SJCRH30 (cell line): ENCODE measurements at regions not wholly inside any gene's neighbourhood (a gene's known extent, or its start where the extent isn't known, plus 50 kb on each side); places are given as distances from the start of the nearest gene placed in this dataset.

Experiments
- DNase-seq, 2 experiments: peaks; one replicate each; pipeline ENCODE4 v3.0.0-alpha.2; 2015 to 2020
- H3K27ac ChIP-seq: fragments of 250-450 bp; sonication (Bioruptor Pico); 2 replicates; pipeline ENCODE4 v1.5.1; 2020; ENCODE audit warnings: mild to moderate bottlenecking, moderate library complexity
- H3K27me3 ChIP-seq: fragments of 250-450 bp; sonication (Bioruptor Pico); 2 replicates; pipeline ENCODE4 v1.5.1; 2020; ENCODE audit warnings: mild to moderate bottlenecking, moderate library complexity
- H3K36me3 ChIP-seq: fragments of 250-450 bp; sonication (Bioruptor Pico); 2 replicates; pipeline ENCODE4 v1.5.1; 2020; ENCODE audit warnings: mild to moderate bottlenecking, moderate library complexity
- H3K4me1 ChIP-seq: fragments of 250-450 bp; sonication (Bioruptor Pico); 2 replicates; pipeline ENCODE4 v1.5.1; 2020; ENCODE audit warnings: mild to moderate bottlenecking, moderate library complexity
- H3K4me3 ChIP-seq: fragments of 250-450 bp; sonication (Bioruptor Pico); 2 replicates; pipeline ENCODE4 v1.5.1; 2020; ENCODE audit warnings: mild to moderate bottlenecking, moderate library complexity
- H3K9me3 ChIP-seq: fragments of 250-450 bp; sonication (Bioruptor Pico); replicated peaks from 2 replicates; pipeline ENCODE4 v1.5.1; 2020; ENCODE audit warnings: mild to moderate bottlenecking, moderate library complexity

DNA sequence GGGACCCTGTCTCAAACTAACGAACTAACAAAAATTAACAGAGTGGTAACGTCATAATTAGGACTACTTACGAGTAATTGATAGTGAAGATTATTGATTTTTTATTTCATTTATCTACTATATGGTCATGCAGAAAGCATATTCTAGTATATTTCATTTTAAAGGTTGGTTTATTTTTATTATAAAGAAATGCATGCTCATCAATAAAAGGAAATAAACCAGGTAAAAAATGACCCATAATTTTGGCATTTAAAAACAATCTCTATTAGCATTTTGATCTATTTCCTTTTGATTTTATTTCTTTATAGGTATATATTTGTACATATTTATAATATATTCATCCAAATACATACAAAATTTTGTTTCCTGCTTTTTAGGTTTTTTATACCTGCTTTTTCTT lies 401.4 kb upstream of the ID4 start:
- H3K36me3 ChIP-seq, result no peaks in the 10 kb centered on the region
- H3K4me3 ChIP-seq, result no peak overlapping the region
- no peaks in the 10 kb centered on the region for H3K9me3 ChIP-seq
- DNase-seq, result no peak
- no peaks in the 10 kb centered on the region for H3K27me3 ChIP-seq
- no peak overlapping the region for H3K27ac ChIP-seq
- H3K4me1 ChIP-seq, result no peaks in the 10 kb centered on the region

DNA sequence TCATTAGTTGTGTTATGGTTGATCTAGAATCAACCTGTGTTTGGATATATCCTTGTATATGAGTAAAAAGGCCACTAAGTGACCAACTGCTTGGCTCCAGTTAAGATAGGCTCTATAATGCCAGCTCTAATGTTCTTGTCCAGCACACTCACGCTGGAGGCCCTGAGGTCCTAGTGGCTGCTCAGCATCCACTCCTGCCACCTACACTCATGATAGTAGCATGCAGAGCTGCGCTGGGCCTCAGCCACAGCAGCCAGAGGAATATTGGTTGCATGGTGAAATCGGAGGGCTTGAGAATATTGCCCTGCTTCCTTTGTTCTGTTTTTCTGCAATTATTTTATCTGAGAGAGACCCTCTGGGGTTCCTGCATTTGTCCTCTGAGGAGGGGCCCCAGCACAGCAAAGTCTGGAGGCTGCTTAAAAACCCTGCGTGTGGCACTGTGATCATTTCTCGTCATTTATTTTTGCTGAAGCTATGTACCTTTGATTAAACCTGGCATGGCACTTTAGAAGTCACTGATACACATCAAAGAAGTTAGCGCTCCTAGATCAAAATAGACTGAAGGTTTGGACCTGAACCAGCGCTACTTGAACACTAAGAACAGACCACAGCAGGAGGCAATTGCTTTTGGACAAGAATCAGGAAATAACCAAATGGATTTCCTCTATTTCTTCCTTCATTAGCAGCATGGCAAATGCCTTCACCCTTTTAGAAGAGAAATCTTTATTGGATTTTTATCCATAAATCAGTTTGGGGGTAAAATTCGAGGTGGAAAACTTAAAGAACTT lies 398.4 kb upstream of the ID4 start:
- Histone ChIP-seq H3K9me3 (no peaks in the 10 kb centered on the region), H3K27ac (no peak overlapping the region), H3K36me3 (no peaks in the 10 kb centered on the region), H3K27me3 (no peaks in the 10 kb centered on the region), H3K4me1 (no peaks in the 10 kb centered on the region), H3K4me3 (no peak overlapping the region)
- no peak for DNase-seq

DNA sequence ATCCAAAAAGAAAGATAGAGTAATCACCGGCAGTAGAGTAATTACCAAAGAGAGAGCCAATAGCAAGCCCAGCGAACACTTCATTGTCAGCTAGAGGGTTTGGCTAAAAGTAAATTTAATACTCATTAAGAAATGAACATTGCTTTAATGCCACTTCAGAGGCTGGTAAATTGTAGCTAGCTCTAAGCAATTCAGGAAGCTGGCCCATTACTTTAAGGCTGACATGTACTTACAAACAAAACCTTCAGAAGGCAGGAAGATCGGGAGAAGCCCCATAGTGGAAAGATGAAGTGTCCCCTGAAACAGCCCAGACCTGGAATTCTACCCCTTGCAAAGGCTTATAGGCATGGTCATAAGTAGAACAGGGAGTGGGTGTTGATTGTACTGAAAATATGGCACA lies 396.6 kb upstream of the ID4 start:
- Histone ChIP-seq H3K9me3 (no peaks in the 10 kb centered on the region), H3K27me3 (no peaks in the 10 kb centered on the region), H3K4me1 (no peaks in the 10 kb centered on the region), H3K27ac (no peak overlapping the region), H3K4me3 (no peak overlapping the region), H3K36me3 (no peaks in the 10 kb centered on the region)
- DNase-seq, result no peak

DNA sequence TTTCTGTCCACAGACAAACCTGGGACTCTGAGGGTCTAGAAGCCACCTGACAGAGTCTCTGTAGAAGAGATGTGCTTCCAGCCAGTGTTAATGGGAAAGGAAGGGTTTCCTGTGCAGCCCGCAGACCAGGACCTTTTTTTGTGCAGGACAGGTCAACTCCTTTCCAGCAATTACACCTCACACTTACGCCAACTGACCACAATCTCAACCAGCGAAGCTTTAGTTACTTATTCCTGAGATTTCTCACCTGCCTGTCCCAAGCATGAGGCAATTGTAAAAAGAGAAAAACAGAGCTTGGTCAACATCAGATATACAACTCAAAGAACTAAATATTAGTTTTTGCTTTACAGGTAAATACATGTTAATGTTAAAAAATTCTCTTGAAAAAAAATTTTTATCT lies 393.8 kb upstream of the ID4 start:
- Histone ChIP-seq H3K4me1 (no peaks in the 10 kb centered on the region), H3K27ac (no peak overlapping the region), H3K27me3 (no peaks in the 10 kb centered on the region), H3K9me3 (no peaks in the 10 kb centered on the region), H3K4me3 (no peak overlapping the region), H3K36me3 (no peaks in the 10 kb centered on the region)
- no peak for DNase-seq

DNA sequence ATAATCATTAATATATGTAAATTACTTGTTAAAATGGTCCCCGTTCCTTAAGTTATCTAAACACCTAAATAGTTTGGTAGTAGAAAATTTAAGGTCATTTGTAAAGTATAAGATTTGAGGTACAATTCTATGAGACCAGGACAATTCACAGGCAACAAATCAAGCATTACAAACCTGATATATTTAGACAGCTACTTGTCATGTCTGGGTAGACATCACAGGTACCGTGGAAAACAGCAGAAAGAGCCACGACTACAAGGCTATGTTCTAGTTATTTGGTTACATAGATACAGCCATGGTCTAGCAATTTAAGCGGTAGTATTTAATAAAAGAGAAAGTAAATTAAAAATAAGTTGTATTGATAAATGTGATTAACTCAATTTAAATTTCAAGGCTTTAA lies 393.1 kb upstream of the ID4 start:
- Histone ChIP-seq H3K27me3 (no peaks in the 10 kb centered on the region), H3K4me1 (no peaks in the 10 kb centered on the region), H3K9me3 (no peaks in the 10 kb centered on the region), H3K36me3 (no peaks in the 10 kb centered on the region), H3K4me3 (no peak overlapping the region), H3K27ac (no peak overlapping the region)
- DNase-seq, result no peak

DNA sequence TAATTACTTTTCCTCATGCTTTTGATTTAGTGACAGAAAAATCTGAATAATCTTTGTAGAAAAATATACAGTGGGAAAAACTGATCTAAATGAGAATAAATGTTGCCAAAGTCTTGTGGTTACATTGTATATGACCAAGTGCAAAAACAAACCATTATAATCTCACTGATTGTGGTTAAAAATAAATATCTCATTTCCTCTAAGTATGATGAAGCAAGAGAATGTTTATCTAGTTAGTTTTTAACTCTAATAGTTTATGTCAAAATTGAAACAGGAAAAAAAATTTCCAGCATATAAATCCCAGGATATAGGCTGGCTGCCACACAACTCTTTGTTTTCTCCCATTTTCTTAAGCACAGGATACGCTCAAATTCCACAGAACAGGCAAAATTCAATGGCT lies 392.7 kb upstream of the ID4 start:
- no peak for DNase-seq
- no peak overlapping the region for H3K4me3 ChIP-seq
- no peak overlapping the region for H3K27ac ChIP-seq
- H3K4me1 ChIP-seq, result no peaks in the 10 kb centered on the region
- H3K9me3 ChIP-seq, result no peaks in the 10 kb centered on the region
- no peaks in the 10 kb centered on the region for H3K36me3 ChIP-seq
- H3K27me3 ChIP-seq, result no peaks in the 10 kb centered on the region

DNA sequence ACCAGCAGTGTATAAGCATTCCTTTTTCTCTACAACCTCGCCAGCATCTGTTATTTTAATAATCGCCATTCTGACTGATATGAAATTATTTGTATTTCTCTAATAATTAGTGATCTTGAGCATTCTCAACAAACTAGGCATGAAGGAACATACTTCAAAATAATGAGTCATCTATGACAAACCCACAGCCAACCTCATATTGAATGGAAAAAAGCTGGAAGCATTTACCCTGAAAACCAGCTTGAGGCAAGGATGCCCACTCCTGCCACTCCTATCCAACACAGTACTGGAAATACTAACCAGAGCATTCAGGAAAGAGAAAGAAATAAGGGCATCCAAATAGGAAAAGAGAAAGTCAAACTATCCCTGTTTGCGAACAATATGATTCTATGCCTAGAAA lies 390.6 kb upstream of the ID4 start:
- Histone ChIP-seq H3K36me3 (no peaks in the 10 kb centered on the region), H3K9me3 (no peaks in the 10 kb centered on the region), H3K4me3 (no peak overlapping the region), H3K27ac (no peak overlapping the region), H3K4me1 (no peaks in the 10 kb centered on the region), H3K27me3 (no peaks in the 10 kb centered on the region)
- DNase-seq, result no peak

DNA sequence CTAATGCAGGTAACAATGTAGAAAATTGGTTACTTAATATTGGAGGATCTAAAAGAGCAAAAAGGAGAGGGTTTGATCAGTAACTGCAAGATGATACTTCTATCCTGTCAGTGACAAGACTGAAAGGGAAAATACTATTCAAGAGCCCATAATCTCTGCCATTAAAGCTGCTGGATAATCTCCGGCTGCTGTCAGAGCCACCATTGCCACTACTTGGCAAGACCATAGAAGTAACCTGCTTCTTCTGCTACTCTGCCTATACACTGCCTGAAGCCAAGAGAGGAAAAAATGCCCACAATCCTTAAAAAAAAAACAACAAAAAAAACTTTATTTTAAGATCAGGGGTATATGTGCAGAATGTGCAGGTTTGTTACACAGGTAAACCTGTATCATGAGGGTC lies 386.5 kb upstream of the ID4 start:
- H3K4me3 ChIP-seq, result no peak overlapping the region
- no peak for DNase-seq
- no peaks in the 10 kb centered on the region for H3K27me3 ChIP-seq
- no peaks in the 10 kb centered on the region for H3K4me1 ChIP-seq
- no peaks in the 10 kb centered on the region for H3K9me3 ChIP-seq
- H3K27ac ChIP-seq, result no peak overlapping the region
- H3K36me3 ChIP-seq, result no peaks in the 10 kb centered on the region

DNA sequence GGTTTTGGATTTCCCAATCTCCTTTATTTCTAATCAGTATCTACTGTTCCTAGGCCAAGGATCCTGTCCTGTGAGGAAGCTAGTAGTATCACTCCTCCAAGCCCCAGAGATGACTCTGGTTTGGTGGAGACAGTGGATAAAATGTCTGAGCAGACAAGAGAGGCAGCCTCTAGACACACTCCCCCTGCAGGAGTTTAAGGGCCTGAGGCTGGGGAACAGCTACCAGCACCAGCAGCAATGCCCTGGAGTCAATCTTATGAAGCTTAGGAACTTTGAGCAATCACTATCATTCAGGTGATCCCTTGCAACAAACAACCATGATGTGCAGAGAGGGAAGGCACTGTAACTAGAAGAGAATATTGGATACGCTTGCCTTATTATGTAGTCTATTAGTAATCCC lies 384.7 kb upstream of the ID4 start:
- Histone ChIP-seq H3K36me3 (no peaks in the 10 kb centered on the region), H3K4me1 (no peaks in the 10 kb centered on the region), H3K4me3 (no peak overlapping the region), H3K9me3 (no peaks in the 10 kb centered on the region), H3K27me3 (no peaks in the 10 kb centered on the region), H3K27ac (no peak overlapping the region)
- no peak for DNase-seq

DNA sequence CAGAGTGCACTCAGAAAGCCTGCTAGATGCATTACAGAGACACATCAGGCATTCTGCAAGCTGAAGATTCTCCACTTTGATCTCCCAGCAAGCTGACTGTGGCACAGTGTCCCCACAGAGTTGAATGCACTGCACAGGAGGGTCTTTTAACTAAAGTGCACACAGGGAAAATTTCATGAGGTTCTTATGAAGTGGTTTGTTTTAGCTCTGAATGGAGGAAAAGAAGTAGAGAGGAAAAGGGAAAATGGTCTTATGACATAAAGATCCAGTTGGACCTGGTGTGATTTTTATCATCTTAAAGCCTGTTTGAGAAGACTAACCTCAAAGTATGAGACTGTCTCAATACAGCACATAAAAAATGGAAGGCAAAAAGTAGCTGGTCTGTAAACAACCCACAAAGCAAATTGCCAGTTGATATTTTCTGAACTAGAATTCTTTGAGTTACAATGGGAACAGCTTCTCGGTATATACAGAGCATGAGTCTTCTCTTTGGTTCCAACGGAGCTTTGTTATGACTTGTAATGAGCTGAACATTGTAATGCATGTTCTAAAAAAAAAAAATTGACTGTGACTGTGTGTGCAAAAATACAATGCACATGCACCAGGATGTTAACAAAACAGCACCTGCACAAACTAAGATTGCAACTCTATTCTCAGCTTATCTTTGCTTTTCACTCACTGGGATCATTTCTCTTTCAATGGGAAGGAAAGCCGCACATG lies 383.0 kb upstream of the ID4 start:
- Histone ChIP-seq H3K27me3 (no peaks in the 10 kb centered on the region), H3K9me3 (no peaks in the 10 kb centered on the region), H3K4me1 (no peaks in the 10 kb centered on the region), H3K4me3 (no peak overlapping the region), H3K27ac (no peak overlapping the region), H3K36me3 (no peaks in the 10 kb centered on the region)
- no peak for DNase-seq

DNA sequence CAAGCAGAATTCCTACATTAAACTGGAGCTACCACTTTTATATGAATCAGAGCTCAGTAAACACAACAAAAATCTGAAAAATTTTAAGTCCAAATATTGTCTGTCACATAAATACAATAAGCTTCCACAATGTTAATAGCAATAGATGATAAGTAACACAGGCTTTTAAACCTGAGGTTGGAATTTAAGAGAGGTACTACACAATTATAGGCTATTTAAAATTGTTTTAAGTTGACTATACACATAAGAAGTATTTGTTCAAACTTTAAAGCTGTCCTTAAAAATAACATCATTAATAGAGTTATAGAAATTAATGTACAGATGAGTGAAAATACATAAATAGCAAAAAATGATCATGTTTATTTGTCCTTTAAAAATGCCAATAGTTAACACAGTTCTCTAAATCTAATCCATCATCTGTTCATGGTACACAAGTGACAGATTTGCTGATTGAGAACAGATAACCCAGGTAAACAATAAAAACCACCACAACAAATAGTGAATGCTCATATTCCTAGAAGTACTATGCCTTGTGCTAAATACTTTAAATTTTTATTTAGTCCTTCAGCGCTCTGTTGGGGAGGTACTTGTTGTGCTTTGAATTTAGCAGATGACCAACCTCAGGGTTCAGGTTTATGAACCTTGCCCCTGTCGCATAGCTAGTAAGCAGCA lies 382.3 kb upstream of the ID4 start:
- no peaks in the 10 kb centered on the region for H3K27me3 ChIP-seq
- no peaks in the 10 kb centered on the region for H3K9me3 ChIP-seq
- no peaks in the 10 kb centered on the region for H3K36me3 ChIP-seq
- H3K27ac ChIP-seq, result no peak overlapping the region
- DNase-seq, result no peak
- H3K4me1 ChIP-seq, result no peaks in the 10 kb centered on the region
- H3K4me3 ChIP-seq, result no peak overlapping the region

DNA sequence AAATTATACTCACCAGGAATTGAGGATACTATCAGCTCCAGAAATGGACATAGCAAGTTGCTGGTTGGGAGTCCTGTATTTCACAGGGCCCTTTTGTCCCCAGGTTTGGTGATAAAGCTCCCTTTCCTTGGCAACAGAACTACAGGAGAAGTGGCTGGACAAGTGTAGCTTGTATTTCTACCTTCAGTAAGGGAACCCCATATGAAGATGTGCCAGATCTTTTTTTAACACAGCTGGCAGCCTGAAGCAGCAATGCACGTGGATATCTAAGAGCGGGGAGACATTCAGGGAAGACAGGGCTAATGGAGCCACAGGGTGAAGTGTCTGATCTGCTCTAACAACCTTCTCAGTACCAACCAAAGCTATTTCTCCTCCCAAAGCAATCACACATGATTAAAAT lies 373.9 kb upstream of the ID4 start:
- Histone ChIP-seq H3K27ac (no peak overlapping the region), H3K4me1 (no peaks in the 10 kb centered on the region), H3K4me3 (no peak overlapping the region), H3K36me3 (no peaks in the 10 kb centered on the region), H3K9me3 (no peaks in the 10 kb centered on the region), H3K27me3 (no peaks in the 10 kb centered on the region)
- no peak for DNase-seq

DNA sequence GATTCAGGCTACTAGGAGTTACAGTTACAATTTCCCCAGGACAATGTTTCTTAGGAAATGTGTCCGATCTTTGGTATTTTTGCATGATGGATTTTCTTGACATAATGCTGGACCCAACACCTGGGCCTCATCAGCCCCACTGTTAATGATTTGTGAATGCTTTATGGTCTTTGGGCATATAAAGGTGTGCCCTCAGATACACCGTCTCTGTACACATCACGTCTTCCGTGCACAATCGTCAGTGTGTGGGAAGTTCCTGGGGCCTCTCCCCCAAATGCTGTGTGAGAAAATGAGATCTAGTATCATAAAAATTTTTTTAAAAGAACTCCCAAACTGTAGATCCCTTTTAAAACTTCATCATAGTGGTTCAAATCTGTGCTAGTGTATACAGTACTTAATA lies 373.2 kb upstream of the ID4 start:
- H3K27me3 ChIP-seq, result no peaks in the 10 kb centered on the region
- no peak overlapping the region for H3K27ac ChIP-seq
- no peaks in the 10 kb centered on the region for H3K36me3 ChIP-seq
- H3K4me1 ChIP-seq, result no peaks in the 10 kb centered on the region
- H3K9me3 ChIP-seq, result no peaks in the 10 kb centered on the region
- DNase-seq, result no peak
- H3K4me3 ChIP-seq, result no peak overlapping the region

DNA sequence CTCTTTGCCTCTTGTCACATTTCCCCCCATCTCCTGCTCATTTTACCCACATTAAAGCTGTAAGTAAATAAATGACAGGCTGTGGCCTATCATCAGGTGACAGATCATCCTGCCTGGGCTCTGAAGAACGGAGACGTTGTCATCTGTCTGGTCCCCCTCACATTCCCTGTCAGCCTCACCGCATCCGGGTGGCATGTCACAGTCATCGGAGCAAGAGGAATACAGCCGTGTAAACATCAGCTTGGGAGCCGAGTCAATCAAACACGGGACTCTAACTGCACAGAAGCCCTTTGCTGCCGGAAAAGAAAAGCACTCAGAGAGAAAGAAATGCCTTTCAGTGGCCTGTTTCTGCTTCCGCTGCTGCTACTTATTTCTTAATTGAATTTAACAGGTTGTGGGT lies 371.9 kb upstream of the ID4 start:
- no peaks in the 10 kb centered on the region for H3K27me3 ChIP-seq
- no peak for DNase-seq
- no peak overlapping the region for H3K27ac ChIP-seq
- no peaks in the 10 kb centered on the region for H3K4me1 ChIP-seq
- no peaks in the 10 kb centered on the region for H3K9me3 ChIP-seq
- H3K36me3 ChIP-seq, result no peaks in the 10 kb centered on the region
- H3K4me3 ChIP-seq, result no peak overlapping the region

DNA sequence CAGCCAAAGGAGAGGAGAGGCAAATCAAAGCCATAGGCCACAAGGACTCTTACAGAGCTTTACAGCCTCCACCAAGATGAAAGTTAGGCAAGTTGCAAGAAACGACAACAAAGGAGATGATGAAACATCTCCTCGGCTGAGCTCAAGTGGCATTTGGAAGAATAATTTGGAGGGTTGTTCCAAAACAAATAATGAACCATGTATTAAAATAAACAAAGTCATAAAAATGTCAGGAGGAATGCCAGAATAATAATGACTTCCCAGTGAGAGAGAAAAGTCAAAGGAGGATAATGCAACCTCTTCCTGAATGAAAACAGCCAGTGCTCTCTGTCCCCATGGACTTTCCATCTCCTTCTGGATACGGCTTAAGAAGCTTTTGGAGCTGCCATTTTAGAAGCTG lies 371.4 kb upstream of the ID4 start:
- Histone ChIP-seq H3K27ac (no peak overlapping the region), H3K4me1 (no peaks in the 10 kb centered on the region), H3K4me3 (no peak overlapping the region), H3K9me3 (no peaks in the 10 kb centered on the region), H3K36me3 (no peaks in the 10 kb centered on the region), H3K27me3 (no peaks in the 10 kb centered on the region)
- no peak for DNase-seq
